ENCODE measurements at regions not wholly inside any gene's neighbourhood (a gene's known extent, or its start where the extent isn't known, plus 50 kb on each side); places are given as distances from the start of the nearest gene placed in this dataset.

DNA sequence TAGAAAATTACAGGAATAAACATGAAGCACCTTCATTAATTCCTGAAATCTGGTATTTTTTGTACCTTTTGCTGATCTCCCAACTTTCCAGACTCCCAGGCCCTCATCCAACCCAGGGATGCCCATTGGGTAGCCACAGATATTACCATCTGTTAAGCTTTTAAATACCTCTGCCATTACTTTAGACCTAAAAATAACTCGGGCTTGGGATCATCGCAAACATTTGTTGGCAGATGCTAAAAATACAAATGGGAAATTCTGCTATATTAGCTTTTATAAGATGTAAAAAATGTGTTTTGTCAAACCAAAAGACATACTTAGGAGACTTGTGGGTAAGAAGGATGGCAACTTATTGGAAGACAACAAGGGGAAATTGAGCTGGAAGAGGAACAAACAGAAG is 376.1 kb downstream of the CENPW start:
- H3K27ac ChIP-seq, result no peak overlapping the region
- H3K9me3 ChIP-seq, result no peaks in the 10 kb centered on the region
- H3K4me1 ChIP-seq, result no peaks in the 10 kb centered on the region
- no peak overlapping the region for H3K4me3 ChIP-seq
- no peak for DNase-seq
- intact Hi-C loops (cut with DNase I), result no loop called here
- TF ChIP-seq, protein P1, sequence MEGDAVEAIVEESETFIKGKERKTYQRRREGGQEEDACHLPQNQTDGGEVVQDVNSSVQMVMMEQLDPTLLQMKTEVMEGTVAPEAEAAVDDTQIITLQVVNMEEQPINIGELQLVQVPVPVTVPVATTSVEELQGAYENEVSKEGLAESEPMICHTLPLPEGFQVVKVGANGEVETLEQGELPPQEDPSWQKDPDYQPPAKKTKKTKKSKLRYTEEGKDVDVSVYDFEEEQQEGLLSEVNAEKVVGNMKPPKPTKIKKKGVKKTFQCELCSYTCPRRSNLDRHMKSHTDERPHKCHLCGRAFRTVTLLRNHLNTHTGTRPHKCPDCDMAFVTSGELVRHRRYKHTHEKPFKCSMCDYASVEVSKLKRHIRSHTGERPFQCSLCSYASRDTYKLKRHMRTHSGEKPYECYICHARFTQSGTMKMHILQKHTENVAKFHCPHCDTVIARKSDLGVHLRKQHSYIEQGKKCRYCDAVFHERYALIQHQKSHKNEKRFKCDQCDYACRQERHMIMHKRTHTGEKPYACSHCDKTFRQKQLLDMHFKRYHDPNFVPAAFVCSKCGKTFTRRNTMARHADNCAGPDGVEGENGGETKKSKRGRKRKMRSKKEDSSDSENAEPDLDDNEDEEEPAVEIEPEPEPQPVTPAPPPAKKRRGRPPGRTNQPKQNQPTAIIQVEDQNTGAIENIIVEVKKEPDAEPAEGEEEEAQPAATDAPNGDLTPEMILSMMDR (IDR thresholded peaks at IDR 0.05), result no peak
- TF ChIP-seq POLR2A (IDR thresholded peaks at IDR 0.05), result no peak
- WGBS, 2 donors, result 61 to 68% methylated on average over 2 of the region's 2 CpGs
- H3K27me3 ChIP-seq, result no peaks in the 10 kb centered on the region
- no peaks in the 10 kb centered on the region for H3K36me3 ChIP-seq

DNA sequence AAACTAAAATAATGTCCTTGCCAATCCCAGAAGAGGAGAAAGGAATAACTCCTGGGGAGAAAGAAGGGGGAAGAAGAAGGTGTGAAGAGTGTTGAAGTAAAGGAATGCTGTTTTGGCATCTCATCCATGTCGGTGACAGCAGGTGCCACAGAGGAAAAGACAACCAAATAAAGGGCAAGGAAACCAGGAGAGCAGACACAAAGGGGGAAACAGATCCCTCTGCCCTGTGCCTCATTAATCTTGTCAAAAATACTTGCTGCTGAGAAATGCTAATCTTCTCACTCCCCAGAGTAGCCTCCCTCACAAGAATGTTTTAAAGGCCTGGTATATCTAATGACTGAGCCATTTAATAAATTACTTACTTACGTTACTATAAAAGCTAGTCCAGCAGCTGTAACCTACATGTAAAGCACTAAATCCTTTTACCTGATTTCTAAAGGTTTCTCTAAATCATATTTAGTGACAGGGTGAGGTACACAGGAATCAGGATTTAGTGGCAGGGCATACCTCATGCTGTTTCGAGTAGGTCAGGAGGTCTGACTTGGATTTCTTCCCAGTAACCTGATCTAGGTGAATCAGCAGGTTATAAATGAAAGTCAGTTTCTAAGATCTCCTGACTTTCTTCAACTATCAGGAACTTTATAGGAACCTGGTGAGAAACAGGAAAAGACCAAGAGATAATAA is 377.1 kb downstream of the CENPW start:
- Histone ChIP-seq H3K36me3 (no peaks in the 10 kb centered on the region), H3K27me3 (no peaks in the 10 kb centered on the region), H3K27ac (no peak overlapping the region), H3K9me3 (no peaks in the 10 kb centered on the region), H3K4me1 (no peaks in the 10 kb centered on the region), H3K4me3 (no peak overlapping the region)
- WGBS, 2 donors, result 19 to 37% methylated on average over 3 of the region's 3 CpGs
- TF ChIP-seq, protein P1 (IDR thresholded peaks at IDR 0.05), result no peak
- TF ChIP-seq POLR2A (IDR thresholded peaks at IDR 0.05), result no peak
- intact Hi-C loops (cut with DNase I), result no loop called here
- no peak for DNase-seq

DNA sequence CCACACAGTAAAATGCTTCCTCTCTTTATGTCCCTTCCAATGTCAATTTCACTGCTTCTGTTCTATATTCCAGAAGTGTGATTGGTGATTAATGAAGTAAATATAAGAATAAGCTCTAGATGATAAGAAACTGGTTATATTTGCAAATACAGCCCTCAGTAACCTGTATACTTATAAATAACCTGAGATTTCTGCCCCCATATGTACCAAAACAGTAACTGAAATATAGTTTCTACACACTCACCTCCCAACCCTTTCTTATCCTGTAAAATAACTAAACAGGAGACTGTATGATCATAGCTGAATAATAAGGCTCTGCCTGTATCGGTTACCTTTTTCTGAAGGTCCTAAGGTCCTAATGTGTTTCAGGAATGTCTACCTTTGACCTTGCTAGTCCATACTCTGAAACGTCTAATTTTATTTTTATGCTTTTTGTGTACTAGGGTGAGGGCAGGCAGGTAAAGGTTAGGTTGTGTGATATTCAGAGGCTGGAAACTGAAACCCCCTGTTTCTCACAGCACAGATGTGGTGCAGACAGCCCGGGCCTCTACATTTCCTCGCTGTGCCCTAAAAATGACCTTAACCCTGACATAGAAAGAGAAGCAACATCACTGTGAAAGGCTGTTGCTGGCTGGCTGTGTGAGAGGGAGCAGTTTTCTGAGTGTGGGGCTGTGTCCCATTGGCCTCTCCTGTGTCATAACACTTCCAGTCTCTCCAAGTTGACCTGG is 378.8 kb downstream of the CENPW start:
- intact Hi-C loops (cut with DNase I), result no loop called here
- Histone ChIP-seq H3K4me1 (no peaks in the 10 kb centered on the region), H3K4me3 (no peak overlapping the region), H3K36me3 (no peaks in the 10 kb centered on the region), H3K27me3 (no peaks in the 10 kb centered on the region), H3K9me3 (no peaks in the 10 kb centered on the region), H3K27ac (no peak overlapping the region)
- WGBS, 2 donors, result 34 to 46% methylated on average over 4 of the region's 4 CpGs
- DNase-seq, result no peak
- TF ChIP-seq POLR2A (IDR thresholded peaks at IDR 0.05), result no peak
- TF ChIP-seq, protein P1 (IDR thresholded peaks at IDR 0.05), result no peak

DNA sequence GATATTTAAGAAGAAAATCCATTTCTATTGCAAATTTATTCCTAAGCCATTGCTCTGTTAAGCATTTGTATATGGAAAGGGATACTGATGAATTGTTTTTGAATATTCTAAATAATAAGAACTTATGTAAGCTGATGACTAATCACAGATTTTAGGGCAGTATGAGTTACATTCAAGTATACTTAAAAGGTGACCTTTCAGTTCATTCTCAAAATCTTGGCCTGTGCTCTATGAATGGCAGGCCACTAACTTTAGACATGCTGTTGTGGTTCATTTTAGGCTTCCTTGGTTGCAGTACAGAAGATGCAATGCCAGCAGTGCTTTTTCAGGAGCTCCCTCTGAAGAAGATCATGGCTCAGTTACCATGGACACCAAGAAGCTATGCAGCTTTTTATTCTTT is 380.4 kb downstream of the CENPW start:
- H3K27ac ChIP-seq, result no peak overlapping the region
- TF ChIP-seq, protein P1 (IDR thresholded peaks at IDR 0.05), result no peak
- no peak for TF ChIP-seq POLR2A (IDR thresholded peaks at IDR 0.05)
- DNase-seq, result no peak
- H3K9me3 ChIP-seq, result no peaks in the 10 kb centered on the region
- intact Hi-C loops (cut with DNase I), result no loop called here
- no peaks in the 10 kb centered on the region for H3K27me3 ChIP-seq
- no peaks in the 10 kb centered on the region for H3K4me1 ChIP-seq
- H3K4me3 ChIP-seq, result no peak overlapping the region
- no peaks in the 10 kb centered on the region for H3K36me3 ChIP-seq

DNA sequence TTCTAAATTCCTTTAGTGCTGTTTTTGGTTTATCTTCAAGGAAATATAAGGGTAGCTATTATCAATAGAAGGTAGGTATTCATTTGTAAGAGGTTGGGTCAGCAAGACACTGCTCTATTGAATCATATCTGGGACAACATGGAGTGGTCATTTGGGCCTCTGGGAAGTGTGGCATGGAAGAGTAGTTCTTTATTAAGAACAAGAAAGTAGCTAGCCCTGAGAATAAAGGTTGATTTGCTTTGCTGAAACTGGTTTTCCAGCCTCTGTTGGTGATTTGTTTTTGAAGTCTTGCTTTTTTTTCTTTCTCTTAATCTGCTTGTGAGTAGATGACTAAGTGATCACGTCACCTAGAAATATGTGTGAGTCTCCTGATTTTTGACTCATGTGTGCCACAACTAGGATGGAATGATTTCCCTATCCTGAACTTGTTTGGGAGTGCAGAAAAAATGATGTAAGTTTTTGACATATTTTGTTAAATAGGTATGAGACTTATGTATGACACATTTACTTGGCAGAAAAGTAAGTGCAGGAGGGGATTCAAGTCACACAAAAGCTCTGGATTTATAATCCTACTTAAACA is 381.8 kb downstream of the CENPW start:
- 23 to 44% methylated on average over 1 of the region's 1 CpG for WGBS, 2 donors
- no peak for TF ChIP-seq POLR2A (IDR thresholded peaks at IDR 0.05)
- TF ChIP-seq, protein P1 (IDR thresholded peaks at IDR 0.05), result no peak
- no peak overlapping the region for H3K27ac ChIP-seq
- no peaks in the 10 kb centered on the region for H3K36me3 ChIP-seq
- intact Hi-C loops (cut with DNase I), result no loop called here
- DNase-seq, result no peak
- no peak overlapping the region for H3K4me3 ChIP-seq
- H3K9me3 ChIP-seq, result no peaks in the 10 kb centered on the region
- no peaks in the 10 kb centered on the region for H3K4me1 ChIP-seq
- H3K27me3 ChIP-seq, result no peaks in the 10 kb centered on the region

Measured in esophagus squamous epithelium (tissue), 5 donors.